ENCODE measurements at regions not wholly inside any gene's neighbourhood (a gene's known extent, or its start where the extent isn't known, plus 50 kb on each side); places are given as distances from the start of the nearest gene placed in this dataset.

- TF ChIP-seq POLR2AphosphoS5 (IDR thresholded peaks at IDR 0.05) (no peak), CTCF (IDR thresholded peaks at IDR 0.05) (no peak), EP300 (IDR thresholded peaks at IDR 0.05) (no peak), POLR2A (IDR thresholded peaks at IDR 0.05) (no peak)
These were observed 1240.5 kb downstream of the UQCRFS1 start for GRCh38 chr19:27972291-27973040.

Data from sigmoid colon (tissue), 4 donors.